GM12878 (cell line): ENCODE measurements at regions not wholly inside any gene's neighbourhood (a gene's known extent, or its start where the extent isn't known, plus 50 kb on each side); places are given as distances from the start of the nearest gene placed in this dataset.

Source experiments
- ATAC-seq: fragments of 200-7000 bp; cut with Tn5 transposase; 3 replicates; pipeline ENCODE4 v1.9.1; 2020; ENCODE audit warnings: mild to moderate bottlenecking, moderate library complexity
- BruUV-seq: library from RNA; stranded (reverse); fragments of 400-500 nt; replicated peaks from 2 replicates; lab custom pipeline; 2021; lab: Mats Ljungman, UMichigan
- CTCF ChIA-PET: fragments of 300-600 bp; sonication (Branson Sonifier 250); formaldehyde crosslinking; extraction: SDS; loops from one replicate; lab custom pipeline; 2021; ENCODE audit warnings: inconsistent platforms; lab: Yijun Ruan, JAX
- POLR2A ChIA-PET: fragments of 350-600 bp; formaldehyde crosslinking; extraction: SDS; loops from one replicate; lab custom pipeline; 2021; ENCODE audit warnings: inconsistent platforms; lab: Charles Lee
- RAD21 ChIA-PET: fragments of 300-600 bp; sonication (Branson Sonifier 250); formaldehyde crosslinking; loops from one replicate; lab custom pipeline; 2023; ENCODE audit warnings: antibody characterized with exemption; ENCODE audit not compliant: unreplicated experiment; lab: Charles Lee
- SMC1A ChIA-PET: fragments of 300-600 bp; sonication (Branson Sonifier 250); formaldehyde crosslinking; loops from one replicate; lab custom pipeline; 2023; ENCODE audit not compliant: unreplicated experiment, uncharacterized antibody; lab: Charles Lee
- DNase-seq: peaks from one replicate; pipeline ENCODE4 v3.0.0-alpha.2; 2011; ENCODE audit warnings: low read depth, low spot score
- FAIRE-seq: peaks from 3 replicates; lab custom pipeline; 2011; peaks lifted over from hg19 to GRCh38; lab: Jason Lieb, UNC
- H2AFZ ChIP-seq: 2 replicates; pipeline ENCODE4 v1.6.0; 2011; ENCODE audit warnings: low read depth, low read length, control low read depth; ENCODE audit not compliant: control insufficient read depth
- H3K27ac ChIP-seq: 2 replicates; pipeline ENCODE4 v1.5.1; 2011; ENCODE audit warnings: control low read depth; ENCODE audit not compliant: control insufficient read depth, insufficient read depth
- H3K27me3 ChIP-seq, 2 experiments: replicated peaks in 1 of 2; 2 replicates each; pipeline versions ENCODE4 v1.6.0 to v1.6.1; 2011; ENCODE audit warnings: low read length in 1 of 2; ENCODE audit not compliant: control insufficient read depth in 2 of 2, insufficient read depth in 2 of 2
- H3K36me3 ChIP-seq, 2 experiments: 2 replicates each; pipeline ENCODE4 v1.5.1; 2011; ENCODE audit warnings: low read length in 1 of 2; ENCODE audit not compliant: control insufficient read depth in 2 of 2, insufficient read depth in 2 of 2
- H3K4me1 ChIP-seq: 2 replicates; pipeline ENCODE4 v1.6.1; 2011; ENCODE audit warnings: mild to moderate bottlenecking, low read length, moderate library complexity, mixed read lengths; ENCODE audit not compliant: control insufficient read depth, insufficient read depth
- H3K4me2 ChIP-seq: 2 replicates; pipeline ENCODE4 v1.6.0; 2011; ENCODE audit warnings: control low read depth; ENCODE audit not compliant: control insufficient read depth, insufficient read depth
- H3K4me3 ChIP-seq: fragments of 200-600 bp; sonication (generic); 2 replicates; pipeline ENCODE4 v1.5.1; 2016
- H3K79me2 ChIP-seq: 2 replicates; pipeline ENCODE4 v1.6.0; 2011; ENCODE audit warnings: low read length; ENCODE audit not compliant: control insufficient read depth, insufficient read depth
- H3K9ac ChIP-seq: 2 replicates; pipeline ENCODE4 v1.8.0; 2011; ENCODE audit warnings: low read length, control low read depth, mixed read lengths; ENCODE audit not compliant: control insufficient read depth, insufficient read depth
- H3K9me3 ChIP-seq: replicated peaks from 3 replicates; pipeline ENCODE4 v1.5.1; 2011; ENCODE audit warnings: mild to moderate bottlenecking, low read length; ENCODE audit not compliant: control insufficient read depth, insufficient read depth
- H4K20me1 ChIP-seq: 2 replicates; pipeline ENCODE4 v1.6.0; 2011; ENCODE audit not compliant: control insufficient read depth, insufficient read depth
- ATF7 ChIP-seq: fragments of 450-650 bp; IDR thresholded peaks from 2 replicates; pipeline ENCODE4 v1.6.1; 2016; ENCODE audit warnings: low read depth, mild to moderate bottlenecking
- JUND ChIP-seq: IDR thresholded peaks from 2 replicates; pipeline ENCODE4 v1.6.1; 2012; ENCODE audit warnings: low read depth, mild to moderate bottlenecking, low read length, improper control_type of control experiment, moderate library complexity
- PBX3 ChIP-seq: IDR thresholded peaks from 2 replicates; pipeline ENCODE4 v1.6.1; 2011; ENCODE audit warnings: mild to moderate bottlenecking, low read depth, low read length, moderate library complexity; ENCODE audit not compliant: insufficient replicate concordance
- SMARCA5 ChIP-seq: fragments of 450-650 bp; IDR thresholded peaks from 2 replicates; pipeline ENCODE4 v1.6.1; 2017; ENCODE audit warnings: mild to moderate bottlenecking
- USF1 ChIP-seq: IDR thresholded peaks from 2 replicates; pipeline ENCODE4 v1.6.1; 2011; ENCODE audit warnings: borderline replicate concordance, low read depth, mild to moderate bottlenecking, moderate library complexity, mixed read lengths, low read length; ENCODE audit not compliant: insufficient read depth; ENCODE audit errors: extremely low read length
- ZNF274 ChIP-seq: IDR thresholded peaks from one replicate; pipeline ENCODE4 v1.8.0; 2011; ENCODE audit not compliant: insufficient read length, insufficient read depth
- ZNF622 ChIP-seq: fragments of 450-650 bp; IDR thresholded peaks from 2 replicates; pipeline ENCODE4 v1.6.1; 2017; ENCODE audit warnings: mild to moderate bottlenecking, inconsistent platforms
- ZNF687 ChIP-seq: fragments of 450-650 bp; IDR thresholded peaks from 2 replicates; pipeline ENCODE4 v1.6.1; 2017; ENCODE audit warnings: mild to moderate bottlenecking, moderate library complexity
- WGBS: methylation state at CpG from one replicate; pipeline ENCODE4 v1.1.6; 2016; ENCODE audit warnings: low lambda C conversion rate; ENCODE audit not compliant: insufficient replicate concordance, insufficient coverage; ENCODE audit errors: missing lambda C conversion rate; 5-methylcytosine and 5-hydroxymethylcytosine counted together
- in situ Hi-C: fragments of 300-500 bp; cut with MboI; formaldehyde crosslinking; loops from 9 replicates; pipeline ENCODE4 v1.14.3; 2018; ENCODE audit warnings: mixed read lengths
- intact Hi-C: fragments of 100-400 bp; cut with micrococcal nuclease; formaldehyde crosslinking; loops from one replicate; pipeline ENCODE4 v1.14.2; 2022; ENCODE audit not compliant: unreplicated experiment

- RAD21 ChIA-PET = no interaction called here
- CTCF ChIA-PET = interaction anchor here (1.3 kb wide), 1 partner anchor 207 kb away, joined by 3 read pairs; no protein-coding TSS in a partner anchor
- Histone ChIP-seq H3K27me3 (no peaks in the 10 kb centered on the region; a peak in 1 of 4 replicates), H3K4me2 (no peak overlapping the region), H2AFZ (no peak overlapping the region), H4K20me1 (no peaks in the 10 kb centered on the region; the same call in 1 of the 2 replicates), H3K9ac (no peak overlapping the region), H3K36me3 (no peaks in the 10 kb centered on the region), H3K4me3 (no peak overlapping the region), H3K9me3 (no peaks in the 10 kb centered on the region), H3K79me2 (no peaks in the 10 kb centered on the region), H3K27ac (no peak overlapping the region), H3K4me1 (no peaks in the 10 kb centered on the region)
- ATAC-seq (no peak), FAIRE-seq (no peak), DNase-seq (no peak)
- POLR2A ChIA-PET = no interaction called here
- in situ Hi-C loops (no loop called here), intact Hi-C loops (no loop called here)
- TF ChIP-seq JUND (no peak), PBX3 (no peak), ZNF687 (no peak), ZNF274 (no peak), USF1 (no peak), ZNF622 (no peak), SMARCA5 (no peak), ATF7 (no peak)
- no TSS peak for BruUV-seq
- 28% methylated on average over 5 of the region's 5 CpGs for WGBS
- SMC1A ChIA-PET = no interaction called here
Measured at GRCh38 chr15:66644869-66645268, 57.2 kb upstream of the SMAD6 start.
